ENCODE measurements at regions not wholly inside any gene's neighbourhood (a gene's known extent, or its start where the extent isn't known, plus 50 kb on each side); places are given as distances from the start of the nearest gene placed in this dataset.

- TF ChIP-seq CTCF (IDR thresholded peaks at IDR 0.05) (no peak), POLR2AphosphoS5 (IDR thresholded peaks at IDR 0.05; ENCODE audit: low read depth, low read length) (no peak), REST (IDR thresholded peaks at IDR 0.05; ENCODE audit: insufficient read depth in 1 of 2, low read depth in 2 of 2, low read length in 1 of 2) (no peak)
Measured at GRCh38 chrX:121802881-121803412, 755.5 kb downstream of the GLUD2 start.

Measured in Panc1 (cell line).